KG1 (cell line): ENCODE measurements at regions not wholly inside any gene's neighbourhood (a gene's known extent, or its start where the extent isn't known, plus 50 kb on each side); places are given as distances from the start of the nearest gene placed in this dataset.

Experiments used
- DNase-seq: peaks from one replicate; lab custom pipeline; 2025; lab: John Stamatoyannopoulos, UW

- DNase-seq = no peak
These were observed 161.5 kb downstream of the DLEU7 start for GRCh38 chr13:50682002-50682401.

GRCh38 chr13:50682966-50683365 lies 160.5 kb downstream of the DLEU7 start:
- DNase-seq = no peak

GRCh38 chr13:50684366-50684765 lies 159.1 kb downstream of the DLEU7 start:
- DNase-seq = peak; percentile 76

GRCh38 chr13:50685491-50685890 lies 158.0 kb downstream of the DLEU7 start:
- no peak for DNase-seq

- DNase-seq = no peak
These were observed 157.5 kb downstream of the DLEU7 start for GRCh38 chr13:50685956-50686355.

- DNase-seq = no peak
These were observed 156.9 kb downstream of the DLEU7 start for GRCh38 chr13:50686551-50686950.

GRCh38 chr13:50687545-50687944 lies 155.9 kb downstream of the DLEU7 start:
- no peak for DNase-seq

GRCh38 chr13:50690006-50690405 lies 153.5 kb downstream of the DLEU7 start:
- DNase-seq = no peak

- DNase-seq = no peak
These were observed 152.3 kb downstream of the DLEU7 start for GRCh38 chr13:50691176-50691680.

- no peak for DNase-seq
These were observed 151.7 kb downstream of the DLEU7 start for GRCh38 chr13:50691681-50692263.

GRCh38 chr13:50692396-50692915 lies 151.0 kb downstream of the DLEU7 start:
- no peak for DNase-seq

GRCh38 chr13:50693727-50694126 lies 149.8 kb downstream of the DLEU7 start:
- DNase-seq = no peak

- no peak for DNase-seq
These were observed 145.5 kb downstream of the DLEU7 start for GRCh38 chr13:50697746-50698539.

- DNase-seq = no peak
These were observed 143.4 kb downstream of the DLEU7 start for GRCh38 chr13:50699874-50700663.

- no peak for DNase-seq
These were observed 142.7 kb downstream of the DLEU7 start for GRCh38 chr13:50700664-50701305.

GRCh38 chr13:50701469-50701868 lies 142.0 kb downstream of the DLEU7 start:
- no peak for DNase-seq

GRCh38 chr13:50706505-50706904 lies 137.0 kb downstream of the DLEU7 start:
- DNase-seq = no peak

- DNase-seq = no peak
These were observed 135.9 kb downstream of the DLEU7 start for GRCh38 chr13:50707628-50708027.

GRCh38 chr13:50708461-50708860 lies 135.0 kb downstream of the DLEU7 start:
- no peak for DNase-seq

- no peak for DNase-seq
These were observed 134.4 kb downstream of the DLEU7 start for GRCh38 chr13:50709058-50709457.

GRCh38 chr13:50711131-50711815 lies 132.2 kb downstream of the DLEU7 start:
- DNase-seq = no peak
